ENCODE measurements at regions not wholly inside any gene's neighbourhood (a gene's known extent, or its start where the extent isn't known, plus 50 kb on each side); places are given as distances from the start of the nearest gene placed in this dataset.

- H3K27ac ChIP-seq (ENCODE audit: low read depth, low read length), result no peak overlapping the region
- no peaks in the 10 kb centered on the region; the same call in 1 of the 2 replicates for H3K9me3 ChIP-seq (ENCODE audit: control insufficient read depth, insufficient read depth, low read length)
- no peaks in the 10 kb centered on the region for H3K27me3 ChIP-seq (ENCODE audit: control insufficient read depth, insufficient read depth, low read length)
- no peak overlapping the region for H3K4me3 ChIP-seq (ENCODE audit: low read depth, low read length)
- no peak for TF ChIP-seq CTCF (IDR thresholded peaks at IDR 0.05; ENCODE audit: low read depth, low read length)
- DNase-seq (ENCODE audit: low read depth, low spot score), result no peak
- POLR2A ChIA-PET, result no interaction called here
- CTCF ChIA-PET, result no interaction called here
Measured at GRCh38 chr10:57218382-57218781, 857.3 kb upstream of the ZWINT start.

- ChIA-PET CTCF (no interaction called here), POLR2A (no interaction called here)
- no peak for DNase-seq (ENCODE audit: low read depth, low spot score)
- Histone ChIP-seq H3K4me3 (ENCODE audit: low read depth, low read length) (no peak overlapping the region), H3K9me3 (ENCODE audit: control insufficient read depth, insufficient read depth, low read length) (peaks cover 8% of the 10 kb centered on the region), H3K27ac (ENCODE audit: low read depth, low read length) (no peak overlapping the region), H3K27me3 (ENCODE audit: control insufficient read depth, insufficient read depth, low read length) (no peaks in the 10 kb centered on the region)
- no peak for TF ChIP-seq CTCF (IDR thresholded peaks at IDR 0.05; ENCODE audit: low read depth, low read length)
Measured at GRCh38 chr10:57202356-57202755, 841.3 kb upstream of the ZWINT start.

DNA sequence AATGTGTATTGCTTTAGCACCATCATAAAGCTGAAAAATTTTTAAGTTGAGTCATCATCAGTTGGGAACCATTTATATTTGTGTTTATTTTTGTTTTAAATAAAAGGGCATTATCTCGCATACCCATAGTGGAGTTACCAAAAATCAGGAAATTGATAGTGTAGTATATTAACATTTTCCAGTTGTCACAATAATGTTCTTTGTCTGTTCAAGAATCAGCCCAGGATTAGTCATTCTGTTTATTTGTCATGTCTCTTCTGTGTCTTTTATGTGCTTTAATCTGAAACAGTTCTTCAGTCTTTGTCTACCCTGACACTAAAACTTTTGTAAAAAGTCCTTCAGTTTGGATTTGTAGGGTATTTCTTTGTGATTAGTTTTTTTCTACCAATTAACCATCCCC lies 827.8 kb upstream of the ZWINT start:
- TF ChIP-seq CTCF (IDR thresholded peaks at IDR 0.05; ENCODE audit: low read depth, low read length), result no peak
- H3K4me3 ChIP-seq (ENCODE audit: low read depth, low read length), result no peak overlapping the region
- no peak for DNase-seq (ENCODE audit: low read depth, low spot score)
- no peaks in the 10 kb centered on the region for H3K9me3 ChIP-seq (ENCODE audit: control insufficient read depth, insufficient read depth, low read length)
- H3K27me3 ChIP-seq (ENCODE audit: control insufficient read depth, insufficient read depth, low read length), result no peaks in the 10 kb centered on the region
- POLR2A ChIA-PET, result no interaction called here
- CTCF ChIA-PET, result no interaction called here
- H3K27ac ChIP-seq (ENCODE audit: low read depth, low read length), result no peak overlapping the region

GRCh38 chr10:57186201-57186600 lies 825.1 kb upstream of the ZWINT start:
- no peaks in the 10 kb centered on the region for H3K9me3 ChIP-seq (ENCODE audit: control insufficient read depth, insufficient read depth, low read length)
- POLR2A ChIA-PET, result no interaction called here
- no peak overlapping the region for H3K4me3 ChIP-seq (ENCODE audit: low read depth, low read length)
- CTCF ChIA-PET, result no interaction called here
- no peaks in the 10 kb centered on the region for H3K27me3 ChIP-seq (ENCODE audit: control insufficient read depth, insufficient read depth, low read length)
- no peak for TF ChIP-seq CTCF (IDR thresholded peaks at IDR 0.05; ENCODE audit: low read depth, low read length)
- DNase-seq (ENCODE audit: low read depth, low spot score), result no peak
- H3K27ac ChIP-seq (ENCODE audit: low read depth, low read length), result no peak overlapping the region

GRCh38 chr10:57169597-57169996 lies 808.5 kb upstream of the ZWINT start:
- ChIA-PET CTCF (no interaction called here), POLR2A (no interaction called here)
- no peak for TF ChIP-seq CTCF (IDR thresholded peaks at IDR 0.05; ENCODE audit: low read depth, low read length)
- Histone ChIP-seq H3K4me3 (ENCODE audit: low read depth, low read length) (no peak overlapping the region), H3K9me3 (ENCODE audit: control insufficient read depth, insufficient read depth, low read length) (peaks cover 12% of the 10 kb centered on the region), H3K27me3 (ENCODE audit: control insufficient read depth, insufficient read depth, low read length) (no peaks in the 10 kb centered on the region), H3K27ac (ENCODE audit: low read depth, low read length) (no peak overlapping the region)
- no peak for DNase-seq (ENCODE audit: low read depth, low spot score)

Measured in AG04450 (cell line).